Spleen (tissue), 11 donors: ENCODE measurements at regions not wholly inside any gene's neighbourhood (a gene's known extent, or its start where the extent isn't known, plus 50 kb on each side); places are given as distances from the start of the nearest gene placed in this dataset.

ENCODE experiments used
- DNase-seq: peaks from one replicate; pipeline ENCODE4 v3.0.0-alpha.2; 2020
- H3K27ac ChIP-seq, 8 donors: fragments of 200-600 bp; sonication (generic) in 7 of 8; 1 replicate in 4 of 8; 2 replicates in 4 of 8; pipeline versions ENCODE4 v1.5.0 to v1.8.0; 2016 to 2021; ENCODE audit warnings: inconsistent platforms in 4 of 8, mild to moderate bottlenecking in 4 of 8, moderate library complexity in 1 of 8
- H3K27me3 ChIP-seq, 7 donors: fragments of 200-600 bp; sonication (generic) in 6 of 7; replicated peaks in 1 of 7; 1 replicate in 4 of 7; 2 replicates in 3 of 7; pipeline versions ENCODE4 v1.5.0 to v1.8.0; 2016 to 2021; ENCODE audit warnings: inconsistent platforms in 3 of 7, mild to moderate bottlenecking in 1 of 7
- H3K36me3 ChIP-seq, 6 donors: fragments of 200-600 bp; sonication (generic) in 5 of 6; 1 replicate in 4 of 6; 2 replicates in 2 of 6; pipeline versions ENCODE4 v1.5.0 to v1.8.0; 2016 to 2021; ENCODE audit warnings: inconsistent platforms in 2 of 6
- H3K4me1 ChIP-seq, 6 donors: fragments of 200-600 bp; sonication (generic) in 5 of 6; 1 replicate in 3 of 6; 2 replicates in 3 of 6; pipeline versions ENCODE4 v1.5.0 to v1.8.0; 2016 to 2021; ENCODE audit warnings: inconsistent platforms in 3 of 6
- H3K4me3 ChIP-seq, 8 donors: fragments of 200-600 bp; sonication (generic) in 7 of 8; 1 replicate in 4 of 8; 2 replicates in 4 of 8; pipeline versions ENCODE4 v1.5.0 to v1.8.0; 2016 to 2021; ENCODE audit warnings: inconsistent platforms in 4 of 8, mild to moderate bottlenecking in 4 of 8, moderate library complexity in 2 of 8
- H3K9me3 ChIP-seq, 8 donors: fragments of 200-600 bp; sonication (generic) in 7 of 8; 1 replicate in 4 of 8; 2 replicates in 4 of 8; pipeline versions ENCODE4 v1.5.0 to v1.8.0; 2016 to 2021; ENCODE audit warnings: inconsistent platforms in 4 of 8
- POLR2A ChIP-seq, 3 donors: fragments of 450-650 bp; IDR thresholded peaks; one replicate each; pipeline ENCODE4 v1.5.1; 2017; ENCODE audit warnings: antibody characterized with exemption in 3 of 3, mild to moderate bottlenecking in 1 of 3
- POLR2AphosphoS5 ChIP-seq, 3 donors: sonication (generic); formaldehyde crosslinking; IDR thresholded peaks; one replicate each; pipeline ENCODE4 v1.5.1; 2017; ENCODE audit warnings: antibody characterized with exemption in 3 of 3
- WGBS, 5 donors: extraction: QIAGEN DNeasy Blood & Tissue Kit in 3 of 5; methylation state at CpG; one replicate each; pipeline versions ENCODE4 v1.1.5 to v1.1.7; 2013 to 2018; 5-methylcytosine and 5-hydroxymethylcytosine counted together
- intact Hi-C: fragments of 100-400 bp; cut with DNase I; formaldehyde crosslinking; loops from one replicate; pipeline ENCODE4 v1.15.0; 2023; ENCODE audit warnings: low total_unique reads
- TF ChIP-seq, protein P1 (sequence below), 11 experiments: fragments of 200-600 bp in 7 of 11; fragments of 450-650 bp in 4 of 11; sonication (generic) in 4 of 11; IDR thresholded peaks in 8 of 11; conservative IDR thresholded peaks in 3 of 11; 1 replicate in 7 of 11; 2 replicates in 4 of 11; pipeline versions ENCODE4 v1.4.0 to v1.8.0; 2016 to 2021; ENCODE audit warnings: antibody characterized with exemption in 11 of 11, inconsistent platforms in 4 of 11, mild to moderate bottlenecking in 1 of 11
- donor health status: healthy with polysubstance abuse.
- donor health status: DM: no; HTN: no; CAD: no; lungs with moderate emphysema.
- donor health status: DM: no; HTN: no; CAD: no.
- donor health status: Bipolar disorder and iron deficiency.
- donor health status: healthy.
- donor health status: DM: no; HTN: no; CAD: no.
- donor health status: DM: yes; HTN: yes; CAD: no.

DNA sequence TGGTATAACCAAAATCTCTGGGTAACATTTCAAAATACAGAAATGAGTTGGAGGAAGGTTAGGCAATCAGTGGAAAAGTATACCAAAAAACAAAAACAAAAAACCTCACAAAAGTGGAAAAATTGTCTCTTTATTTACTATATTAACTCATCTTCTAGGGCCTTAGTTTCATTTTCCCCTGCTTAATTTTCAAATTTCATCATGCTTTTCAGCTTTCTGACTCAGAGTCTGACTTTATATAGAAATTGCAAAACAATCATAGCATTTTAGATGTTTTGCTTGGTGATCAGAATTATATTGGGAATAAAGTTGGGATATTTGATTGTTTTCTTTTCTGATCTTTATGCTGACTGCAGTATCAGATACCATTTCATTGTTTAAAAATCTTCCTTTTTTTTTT lies 257.0 kb upstream of the PRR16 start:
- Histone ChIP-seq H3K9me3 (peaks cover 0 to 10% (median 0%) of the 10 kb centered on the region in 8 donors), H3K4me1 (no peaks in the 10 kb centered on the region), H3K27me3 (no peaks in the 10 kb centered on the region), H3K36me3 (no peaks in the 10 kb centered on the region), H3K27ac (no peak overlapping the region), H3K4me3 (no peak overlapping the region)
- no peak for DNase-seq
- intact Hi-C loops: no loop called here
- TF ChIP-seq, protein P1, sequence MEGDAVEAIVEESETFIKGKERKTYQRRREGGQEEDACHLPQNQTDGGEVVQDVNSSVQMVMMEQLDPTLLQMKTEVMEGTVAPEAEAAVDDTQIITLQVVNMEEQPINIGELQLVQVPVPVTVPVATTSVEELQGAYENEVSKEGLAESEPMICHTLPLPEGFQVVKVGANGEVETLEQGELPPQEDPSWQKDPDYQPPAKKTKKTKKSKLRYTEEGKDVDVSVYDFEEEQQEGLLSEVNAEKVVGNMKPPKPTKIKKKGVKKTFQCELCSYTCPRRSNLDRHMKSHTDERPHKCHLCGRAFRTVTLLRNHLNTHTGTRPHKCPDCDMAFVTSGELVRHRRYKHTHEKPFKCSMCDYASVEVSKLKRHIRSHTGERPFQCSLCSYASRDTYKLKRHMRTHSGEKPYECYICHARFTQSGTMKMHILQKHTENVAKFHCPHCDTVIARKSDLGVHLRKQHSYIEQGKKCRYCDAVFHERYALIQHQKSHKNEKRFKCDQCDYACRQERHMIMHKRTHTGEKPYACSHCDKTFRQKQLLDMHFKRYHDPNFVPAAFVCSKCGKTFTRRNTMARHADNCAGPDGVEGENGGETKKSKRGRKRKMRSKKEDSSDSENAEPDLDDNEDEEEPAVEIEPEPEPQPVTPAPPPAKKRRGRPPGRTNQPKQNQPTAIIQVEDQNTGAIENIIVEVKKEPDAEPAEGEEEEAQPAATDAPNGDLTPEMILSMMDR (IDR thresholded peaks at IDR 0.05 in 8 of 11, conservative IDR thresholded peaks at IDR 0.05 in 3 of 11): no peak
- TF ChIP-seq POLR2A (IDR thresholded peaks at IDR 0.05): no peak
- TF ChIP-seq POLR2AphosphoS5 (IDR thresholded peaks at IDR 0.05): no peak

DNA sequence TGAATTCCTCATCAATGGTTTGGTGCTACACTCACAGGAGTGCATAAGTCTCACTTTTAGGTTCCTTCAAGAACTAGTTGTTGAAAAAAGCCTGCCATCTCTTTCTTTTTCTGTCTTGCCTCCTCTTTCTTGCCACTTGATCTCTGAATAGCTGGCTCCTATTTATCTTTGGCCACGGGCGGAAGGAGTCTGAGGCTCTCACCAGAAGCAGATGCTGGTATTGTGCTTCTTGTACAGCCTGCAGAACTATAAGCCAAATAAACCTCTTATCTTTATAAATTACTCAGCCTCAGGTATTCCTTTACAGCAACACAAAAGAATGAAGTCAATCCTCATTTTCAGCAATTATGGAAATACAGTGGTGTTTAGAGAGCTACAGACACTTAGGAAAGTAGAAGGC lies 247.1 kb upstream of the PRR16 start:
- Histone ChIP-seq H3K36me3 (no peaks in the 10 kb centered on the region), H3K4me3 (no peak overlapping the region), H3K4me1 (no peaks in the 10 kb centered on the region), H3K27me3 (no peaks in the 10 kb centered on the region), H3K9me3 (no peaks in the 10 kb centered on the region), H3K27ac (no peak overlapping the region)
- TF ChIP-seq POLR2AphosphoS5 (IDR thresholded peaks at IDR 0.05): no peak
- TF ChIP-seq, protein P1 (IDR thresholded peaks at IDR 0.05 in 8 of 11, conservative IDR thresholded peaks at IDR 0.05 in 3 of 11): no peak
- TF ChIP-seq POLR2A (IDR thresholded peaks at IDR 0.05): no peak
- WGBS, 5 donors: 81 to 95% (median 88%) methylated on average over 2 of the region's 2 CpGs
- DNase-seq: no peak
- intact Hi-C loops: no loop called here

DNA sequence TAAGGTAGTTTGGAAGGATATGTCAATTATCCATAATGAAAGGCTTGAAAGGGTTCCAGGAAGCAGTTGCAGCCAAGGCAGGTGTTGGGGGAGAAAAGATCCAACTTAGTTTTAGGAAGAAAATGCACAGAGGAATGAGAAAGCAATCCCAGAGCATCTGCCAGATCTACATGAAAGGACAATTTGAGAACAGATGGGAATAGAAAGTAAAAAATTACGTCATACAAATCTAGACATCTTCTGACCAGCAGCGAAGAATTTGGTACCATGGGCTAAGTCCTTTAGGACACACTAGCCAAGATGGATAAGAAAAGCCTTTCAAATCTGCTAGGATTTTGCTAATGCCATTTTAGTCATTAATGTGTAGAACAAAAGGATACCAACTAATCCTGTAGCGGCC lies 244.1 kb upstream of the PRR16 start:
- Histone ChIP-seq H3K36me3 (no peaks in the 10 kb centered on the region), H3K9me3 (peaks cover 0 to 10% (median 0%) of the 10 kb centered on the region in 8 donors), H3K27ac (no peak overlapping the region), H3K4me1 (no peaks in the 10 kb centered on the region), H3K27me3 (no peaks in the 10 kb centered on the region), H3K4me3 (no peak overlapping the region)
- no peak for DNase-seq
- TF ChIP-seq, protein P1 (IDR thresholded peaks at IDR 0.05 in 8 of 11, conservative IDR thresholded peaks at IDR 0.05 in 3 of 11): no peak
- 91 to 94% (median 92%) methylated on average over 3 of the region's 3 CpGs for WGBS, 5 donors
- intact Hi-C loops: no loop called here

DNA sequence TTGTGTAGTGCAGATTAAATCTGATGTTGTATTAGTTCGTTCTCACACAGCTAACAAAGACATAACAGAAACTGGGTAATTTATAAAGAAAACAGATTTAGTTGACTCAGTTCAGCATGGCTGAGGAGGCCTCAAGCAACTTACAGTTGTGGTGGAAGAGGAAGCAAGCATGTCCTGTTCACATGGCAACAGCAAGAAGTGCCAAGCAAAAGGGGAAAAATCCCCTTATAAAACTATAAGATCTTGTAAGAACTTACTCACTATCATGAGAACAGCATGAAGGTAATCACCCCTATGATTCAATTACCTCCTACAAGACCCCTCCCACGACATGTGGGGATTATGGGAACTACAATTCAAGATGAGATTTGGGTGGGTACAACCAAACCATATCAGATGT lies 238.6 kb upstream of the PRR16 start:
- no peak overlapping the region for H3K4me3 ChIP-seq
- TF ChIP-seq, protein P1 (IDR thresholded peaks at IDR 0.05 in 8 of 11, conservative IDR thresholded peaks at IDR 0.05 in 3 of 11): no peak
- TF ChIP-seq POLR2A (IDR thresholded peaks at IDR 0.05) (no peak), POLR2AphosphoS5 (IDR thresholded peaks at IDR 0.05) (no peak)
- 68 to 78% (median 75%) methylated on average over 2 of the region's 2 CpGs for WGBS, 5 donors
- H3K36me3 ChIP-seq: no peaks in the 10 kb centered on the region
- no peak for DNase-seq
- no peak overlapping the region for H3K27ac ChIP-seq
- peaks cover 0 to 10% (median 0%) of the 10 kb centered on the region in 8 donors for H3K9me3 ChIP-seq
- no peaks in the 10 kb centered on the region for H3K27me3 ChIP-seq
- H3K4me1 ChIP-seq: no peaks in the 10 kb centered on the region
- intact Hi-C loops: no loop called here
